ENCODE measurements at regions not wholly inside any gene's neighbourhood (a gene's known extent, or its start where the extent isn't known, plus 50 kb on each side); places are given as distances from the start of the nearest gene placed in this dataset.

DNA sequence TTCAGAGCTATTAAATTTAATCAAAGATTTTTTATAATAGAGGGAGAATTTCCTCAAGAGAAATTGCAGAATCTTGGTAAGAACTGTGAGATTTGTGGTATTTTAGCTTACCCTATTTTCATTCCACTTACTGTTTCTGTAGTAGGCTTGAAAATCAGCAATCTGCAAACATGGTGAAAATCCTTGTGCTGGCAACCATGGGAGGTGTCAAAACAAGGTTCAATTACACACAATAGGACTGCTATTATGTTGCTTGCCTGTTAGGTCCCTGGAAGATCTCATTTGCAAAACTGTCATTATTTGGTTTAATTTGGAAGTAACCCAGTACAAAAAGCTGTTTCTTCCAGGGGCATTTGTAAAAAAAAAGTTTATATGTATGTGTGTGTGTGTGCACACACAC, 662.8 kb upstream of the SLITRK6 start:
- FAIRE-seq, result no peak
- no peak overlapping the region for H3K4me3 ChIP-seq
- POLR2A ChIA-PET, result no interaction called here
- CTCF ChIA-PET, result no interaction called here
- no peak overlapping the region for H3K27ac ChIP-seq
- ATAC-seq, result no peak
- no peak overlapping the region for H3K4me2 ChIP-seq
- DNase-seq (ENCODE audit: low read depth in 1 of 2, low spot score in 1 of 2), result no peak
- no peaks in the 10 kb centered on the region for H3K4me1 ChIP-seq
- TF ChIP-seq HOXB5 (CRISPR knock-in tag; IDR thresholded peaks at IDR 0.05) (no peak), EHF (CRISPR knock-in tag; IDR thresholded peaks at IDR 0.05) (no peak), POLR2AphosphoS2 (conservative IDR thresholded peaks at IDR 0.05; ENCODE audit: low read length) (no peak), ZC3H11A (IDR thresholded peaks at IDR 0.05) (no peak), ZFP36 (IDR thresholded peaks at IDR 0.05; ENCODE audit: borderline replicate concordance, partially characterized antibody) (no peak), SMC3 (IDR thresholded peaks at IDR 0.05) (no peak), HOXA7 (CRISPR knock-in tag; IDR thresholded peaks at IDR 0.05) (no peak), FOXS1 (CRISPR knock-in tag; IDR thresholded peaks at IDR 0.05) (no peak), BHLHE40 (IDR thresholded peaks at IDR 0.05; ENCODE audit: low read depth, low read length) (no peak), RNF2 (IDR thresholded peaks at IDR 0.05; ENCODE audit: borderline replicate concordance, low read depth) (no peak), NR3C1 (IDR thresholded peaks at IDR 0.05) (no peak), NFE2L2 (conservative IDR thresholded peaks at IDR 0.05; ENCODE audit: low read length) (no peak), POLR2A (IDR thresholded peaks at IDR 0.05; ENCODE audit: low read length) (no peak), JUNB (IDR thresholded peaks at IDR 0.05) (no peak), MAZ (IDR thresholded peaks at IDR 0.05; ENCODE audit: borderline replicate concordance, low read depth, low read length) (no peak)
- TF ChIP-seq, protein P1, sequence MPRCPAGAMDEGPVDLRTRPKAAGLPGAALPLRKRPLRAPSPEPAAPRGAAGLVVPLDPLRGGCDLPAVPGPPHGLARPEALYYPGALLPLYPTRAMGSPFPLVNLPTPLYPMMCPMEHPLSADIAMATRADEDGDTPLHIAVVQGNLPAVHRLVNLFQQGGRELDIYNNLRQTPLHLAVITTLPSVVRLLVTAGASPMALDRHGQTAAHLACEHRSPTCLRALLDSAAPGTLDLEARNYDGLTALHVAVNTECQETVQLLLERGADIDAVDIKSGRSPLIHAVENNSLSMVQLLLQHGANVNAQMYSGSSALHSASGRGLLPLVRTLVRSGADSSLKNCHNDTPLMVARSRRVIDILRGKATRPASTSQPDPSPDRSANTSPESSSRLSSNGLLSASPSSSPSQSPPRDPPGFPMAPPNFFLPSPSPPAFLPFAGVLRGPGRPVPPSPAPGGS (IDR thresholded peaks at IDR 0.05), result no peak
- H3K9me3 ChIP-seq, result no peaks in the 10 kb centered on the region

DNA sequence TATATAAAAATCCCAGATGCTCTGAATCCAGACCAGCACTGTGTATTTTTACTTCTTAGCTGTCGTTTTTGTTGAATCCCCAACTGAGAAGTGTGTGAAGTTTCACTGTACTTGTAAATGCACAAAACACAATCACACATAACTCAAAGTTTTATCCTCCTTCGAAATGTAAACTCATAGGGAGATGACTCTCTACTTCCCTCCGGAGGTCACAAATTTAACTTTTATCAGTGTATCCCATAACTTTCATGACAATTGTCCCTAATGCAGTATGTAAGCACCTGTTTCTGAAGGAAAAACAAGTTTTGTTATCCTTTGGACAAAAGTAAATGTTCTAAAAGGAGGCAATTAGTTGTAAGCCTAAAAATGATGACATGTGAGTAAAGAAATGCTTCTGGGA, 665.0 kb upstream of the SLITRK6 start:
- H3K4me2 ChIP-seq, result no peak overlapping the region
- 22% methylated on average over 3 of the region's 3 CpGs for WGBS (ENCODE audit: missing lambda C conversion rate)
- ChIA-PET POLR2A (no interaction called here), CTCF (no interaction called here)
- FAIRE-seq (no peak), DNase-seq (ENCODE audit: low read depth in 1 of 2, low spot score in 1 of 2) (peak in 1 of 2 experiments; percentile 4), ATAC-seq (no peak)
- TF ChIP-seq, protein P2, sequence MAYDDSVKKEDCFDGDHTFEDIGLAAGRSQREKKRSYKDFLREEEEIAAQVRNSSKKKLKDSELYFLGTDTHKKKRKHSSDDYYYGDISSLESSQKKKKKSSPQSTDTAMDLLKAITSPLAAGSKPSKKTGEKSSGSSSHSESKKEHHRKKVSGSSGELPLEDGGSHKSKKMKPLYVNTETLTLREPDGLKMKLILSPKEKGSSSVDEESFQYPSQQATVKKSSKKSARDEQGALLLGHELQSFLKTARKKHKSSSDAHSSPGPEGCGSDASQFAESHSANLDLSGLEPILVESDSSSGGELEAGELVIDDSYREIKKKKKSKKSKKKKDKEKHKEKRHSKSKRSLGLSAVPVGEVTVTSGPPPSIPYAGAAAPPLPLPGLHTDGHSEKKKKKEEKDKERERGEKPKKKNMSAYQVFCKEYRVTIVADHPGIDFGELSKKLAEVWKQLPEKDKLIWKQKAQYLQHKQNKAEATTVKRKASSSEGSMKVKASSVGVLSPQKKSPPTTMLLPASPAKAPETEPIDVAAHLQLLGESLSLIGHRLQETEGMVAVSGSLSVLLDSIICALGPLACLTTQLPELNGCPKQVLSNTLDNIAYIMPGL (CRISPR knock-in tag; IDR thresholded peaks at IDR 0.05; ENCODE audit: borderline replicate concordance), result no peak
- 0 out of 5 replicates have a peak, but pooled peaks of 1 of the 2 experiments have one; percentile 33 for TF ChIP-seq RAD21 (conservative IDR thresholded peaks at IDR 0.05 in 1 of 2, IDR thresholded peaks at IDR 0.05 in 1 of 2)
- no peak overlapping the region for H3K27ac ChIP-seq
- H3K9me3 ChIP-seq, result no peaks in the 10 kb centered on the region
- no peak overlapping the region for H3K4me3 ChIP-seq
- H3K4me1 ChIP-seq, result no peaks in the 10 kb centered on the region

DNA sequence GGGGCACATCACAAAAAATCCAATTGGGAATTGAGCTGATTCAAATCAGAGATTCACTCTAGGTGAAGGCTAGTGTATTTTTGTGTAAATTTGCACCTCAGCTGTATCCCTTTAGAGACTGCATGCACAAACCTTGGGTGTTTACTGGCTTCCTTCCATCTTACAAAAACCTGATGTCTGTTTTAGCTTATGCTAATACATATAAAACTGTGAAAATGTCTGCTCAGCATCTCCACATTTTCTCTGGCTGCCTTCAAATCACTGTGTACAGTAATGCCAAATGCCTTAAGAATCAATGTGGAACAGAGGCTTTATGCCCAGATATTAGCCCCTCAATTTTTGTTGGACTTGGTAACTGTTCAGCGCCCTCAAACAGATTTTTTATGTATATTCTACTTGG, 675.8 kb upstream of the SLITRK6 start:
- Histone ChIP-seq H3K9me3 (no peaks in the 10 kb centered on the region), H3K27ac (no peak overlapping the region), H3K4me1 (no peaks in the 10 kb centered on the region), H3K4me3 (no peak overlapping the region), H3K4me2 (no peak overlapping the region)
- WGBS (ENCODE audit: missing lambda C conversion rate), result 69% methylated on average over 1 of the region's 1 CpG
- DNase-seq (ENCODE audit: low read depth in 1 of 2, low spot score in 1 of 2) (no peak), FAIRE-seq (no peak), ATAC-seq (no peak)
- ChIA-PET CTCF (no interaction called here), POLR2A (no interaction called here)
- TF ChIP-seq CBX8 (IDR thresholded peaks at IDR 0.05) (no peak), MAZ (IDR thresholded peaks at IDR 0.05; ENCODE audit: borderline replicate concordance, low read depth, low read length) (no peak), TP53 (CRISPR knock-in tag; IDR thresholded peaks at IDR 0.05) (no peak), FOSB (CRISPR knock-in tag; IDR thresholded peaks at IDR 0.05) (no peak), CEBPB (IDR thresholded peaks at IDR 0.05) (no peak), RCOR1 (IDR thresholded peaks at IDR 0.05; ENCODE audit: low read depth, low read length) (no peak), HDAC2 (IDR thresholded peaks at IDR 0.05) (no peak), NPAS2 (CRISPR knock-in tag; IDR thresholded peaks at IDR 0.05; ENCODE audit: borderline replicate concordance) (no peak), ZSCAN20 (CRISPR knock-in tag; IDR thresholded peaks at IDR 0.05) (no peak), SMC3 (IDR thresholded peaks at IDR 0.05) (no peak)
- TF ChIP-seq, protein P3, sequence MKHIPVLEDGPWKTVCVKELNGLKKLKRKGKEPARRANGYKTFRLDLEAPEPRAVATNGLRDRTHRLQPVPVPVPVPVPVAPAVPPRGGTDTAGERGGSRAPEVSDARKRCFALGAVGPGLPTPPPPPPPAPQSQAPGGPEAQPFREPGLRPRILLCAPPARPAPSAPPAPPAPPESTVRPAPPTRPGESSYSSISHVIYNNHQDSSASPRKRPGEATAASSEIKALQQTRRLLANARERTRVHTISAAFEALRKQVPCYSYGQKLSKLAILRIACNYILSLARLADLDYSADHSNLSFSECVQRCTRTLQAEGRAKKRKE (CRISPR knock-in tag; IDR thresholded peaks at IDR 0.05; ENCODE audit: low read depth), result no peak
- TF ChIP-seq, protein P4, sequence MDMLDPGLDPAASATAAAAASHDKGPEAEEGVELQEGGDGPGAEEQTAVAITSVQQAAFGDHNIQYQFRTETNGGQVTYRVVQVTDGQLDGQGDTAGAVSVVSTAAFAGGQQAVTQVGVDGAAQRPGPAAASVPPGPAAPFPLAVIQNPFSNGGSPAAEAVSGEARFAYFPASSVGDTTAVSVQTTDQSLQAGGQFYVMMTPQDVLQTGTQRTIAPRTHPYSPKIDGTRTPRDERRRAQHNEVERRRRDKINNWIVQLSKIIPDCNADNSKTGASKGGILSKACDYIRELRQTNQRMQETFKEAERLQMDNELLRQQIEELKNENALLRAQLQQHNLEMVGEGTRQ (IDR thresholded peaks at IDR 0.05), result no peak
- TF ChIP-seq, protein P1 (IDR thresholded peaks at IDR 0.05), result no peak
- TF ChIP-seq, protein P2 (CRISPR knock-in tag; IDR thresholded peaks at IDR 0.05; ENCODE audit: borderline replicate concordance), result no peak
